DMS53 treated with DMSO at 0.1 percent for 48 hours (cell line): ENCODE measurements at regions not wholly inside any gene's neighbourhood (a gene's known extent, or its start where the extent isn't known, plus 50 kb on each side); places are given as distances from the start of the nearest gene placed in this dataset.
"Not testable (repeated sequence)": the region's sequence is repeated elsewhere in the genome, so short reads cannot be mapped to it uniquely, and the experiment has no call there.

Experiments used
- DNase-seq: peaks from one replicate; lab custom pipeline; 2025; ENCODE audit not compliant: unreplicated experiment; lab: John Stamatoyannopoulos, UW

DNA sequence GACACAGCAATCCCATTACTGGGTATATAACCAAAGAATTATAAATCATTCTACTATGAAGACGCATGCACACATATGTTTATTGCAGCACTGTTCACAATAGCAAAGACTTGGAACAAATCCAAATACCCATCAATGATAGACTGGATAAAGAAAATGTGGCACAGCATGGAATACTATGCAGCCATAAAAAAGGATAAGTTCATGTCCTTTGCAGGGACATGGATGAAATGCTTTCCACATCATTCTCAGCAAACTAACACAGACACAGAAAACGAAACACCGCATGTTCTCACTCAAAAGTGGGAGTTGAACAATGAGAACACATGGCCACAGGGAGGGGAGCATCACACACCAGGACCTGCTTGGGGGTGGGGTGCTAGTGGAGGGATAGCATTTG lies 613.0 kb downstream of the RFPL4B start:
- not testable (repeated sequence) for DNase-seq

DNA sequence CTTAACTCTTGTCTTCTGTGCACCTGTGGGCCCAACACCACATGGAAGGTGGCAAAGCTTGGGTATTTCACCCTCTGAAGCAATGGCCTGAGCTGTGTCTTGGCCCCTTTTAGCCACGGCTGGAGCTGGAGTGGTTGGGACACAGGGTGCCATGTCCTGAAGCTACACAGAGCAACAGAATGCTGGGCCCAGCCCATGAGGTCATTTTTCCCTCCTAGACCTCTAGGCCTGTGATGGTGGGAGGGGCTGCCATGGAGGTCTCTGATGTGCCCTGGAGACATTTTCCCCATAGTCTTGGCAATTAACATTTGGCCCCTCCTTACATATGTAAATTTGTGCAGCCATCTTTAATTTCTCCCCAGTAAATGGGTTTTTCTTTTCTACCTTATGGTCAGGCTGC lies 620.8 kb downstream of the RFPL4B start:
- DNase-seq = no peak

DNA sequence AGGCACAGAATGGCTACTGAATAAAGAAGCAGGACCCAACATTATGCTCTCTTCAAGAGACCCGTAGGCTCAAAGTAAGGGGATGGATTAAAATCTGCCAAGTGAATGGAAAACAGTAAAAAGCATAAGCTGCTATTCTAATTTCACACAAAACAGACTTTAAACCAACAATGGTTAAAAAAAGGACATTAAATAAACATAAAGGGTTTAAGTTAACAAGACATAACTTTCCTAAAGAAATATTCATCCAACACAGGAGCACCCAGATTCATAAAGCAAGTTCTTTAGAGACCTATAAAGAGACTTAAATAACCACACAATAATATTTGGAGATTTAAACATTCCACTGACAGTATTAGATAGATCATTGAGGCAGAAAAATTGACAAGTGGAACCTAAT lies 624.5 kb downstream of the RFPL4B start:
- DNase-seq = no peak

DNA sequence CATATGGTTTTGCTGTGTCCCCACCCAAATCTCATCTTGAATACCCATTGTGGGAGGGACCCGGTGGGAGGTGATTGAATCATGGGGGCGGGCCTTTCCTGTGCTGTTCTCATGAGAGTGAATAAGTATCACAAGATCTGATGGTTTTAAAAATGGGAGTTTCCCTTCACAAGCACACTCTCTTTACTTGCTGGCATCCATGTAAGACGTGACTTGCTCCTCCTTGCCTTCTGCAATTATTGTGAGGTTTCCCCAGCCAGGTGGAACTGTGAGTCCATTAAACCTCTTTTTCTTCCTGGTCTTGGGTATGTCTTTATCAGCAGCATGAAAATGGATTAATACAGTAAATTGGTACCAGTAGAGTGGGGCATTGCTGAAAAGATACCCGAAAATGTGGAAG lies 627.8 kb downstream of the RFPL4B start:
- DNase-seq = not testable (repeated sequence)

DNA sequence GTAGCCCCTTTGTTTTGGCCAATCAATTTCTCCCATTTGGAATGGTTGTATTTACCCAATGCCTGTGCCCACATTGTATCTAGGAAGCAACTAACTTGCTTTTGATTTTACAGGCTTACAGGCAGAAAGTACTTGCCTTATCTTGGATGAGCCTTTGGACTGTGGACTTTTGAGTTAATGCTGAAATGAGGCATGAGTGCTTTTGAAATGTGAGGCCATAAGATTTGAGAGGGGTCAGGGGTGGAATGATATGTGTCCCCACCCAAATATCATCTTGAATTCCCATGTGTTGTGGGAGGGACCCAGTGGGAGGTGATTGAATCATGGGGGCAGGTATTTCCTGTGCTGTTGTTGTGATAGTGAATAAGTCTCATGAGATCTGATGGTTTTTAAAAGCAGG lies 629.4 kb downstream of the RFPL4B start:
- DNase-seq = not testable (repeated sequence)

DNA sequence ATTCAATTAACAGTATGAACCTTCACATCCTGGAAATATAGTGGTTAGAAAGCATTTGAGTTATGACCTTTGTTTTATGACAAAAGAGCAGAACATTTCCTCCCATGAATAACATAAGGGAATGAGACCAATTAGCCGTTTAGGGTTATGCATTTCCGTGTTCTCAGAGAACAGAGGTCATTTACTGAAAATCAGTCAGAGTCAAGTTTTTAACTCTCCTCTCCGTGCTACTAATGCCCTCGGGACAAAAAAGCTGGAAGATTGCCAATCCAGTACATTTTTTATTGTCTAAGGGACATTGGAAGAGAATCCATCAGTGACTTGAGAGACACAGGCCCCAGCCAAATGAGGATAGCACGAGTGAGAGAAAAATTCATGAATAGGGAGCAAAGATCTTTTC lies 632.7 kb downstream of the RFPL4B start:
- no peak for DNase-seq

DNA sequence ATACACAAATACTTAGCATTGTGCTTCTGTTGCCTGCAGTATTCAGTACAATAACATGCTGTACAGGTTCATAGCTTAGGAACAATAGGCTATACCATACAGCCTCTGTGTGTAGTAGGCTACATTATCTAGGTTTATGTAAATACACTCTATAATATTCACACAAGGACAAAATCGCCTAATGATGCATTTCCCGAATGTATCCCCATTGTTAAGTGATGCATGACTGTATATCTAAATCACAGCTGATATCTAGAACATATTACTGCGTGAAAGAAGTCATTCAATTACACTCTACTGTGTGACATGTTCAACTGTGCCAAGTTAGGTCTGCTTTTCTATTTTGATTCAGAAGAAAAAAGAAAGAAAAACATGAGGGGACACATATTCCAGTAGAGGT lies 633.5 kb downstream of the RFPL4B start:
- DNase-seq = no peak

DNA sequence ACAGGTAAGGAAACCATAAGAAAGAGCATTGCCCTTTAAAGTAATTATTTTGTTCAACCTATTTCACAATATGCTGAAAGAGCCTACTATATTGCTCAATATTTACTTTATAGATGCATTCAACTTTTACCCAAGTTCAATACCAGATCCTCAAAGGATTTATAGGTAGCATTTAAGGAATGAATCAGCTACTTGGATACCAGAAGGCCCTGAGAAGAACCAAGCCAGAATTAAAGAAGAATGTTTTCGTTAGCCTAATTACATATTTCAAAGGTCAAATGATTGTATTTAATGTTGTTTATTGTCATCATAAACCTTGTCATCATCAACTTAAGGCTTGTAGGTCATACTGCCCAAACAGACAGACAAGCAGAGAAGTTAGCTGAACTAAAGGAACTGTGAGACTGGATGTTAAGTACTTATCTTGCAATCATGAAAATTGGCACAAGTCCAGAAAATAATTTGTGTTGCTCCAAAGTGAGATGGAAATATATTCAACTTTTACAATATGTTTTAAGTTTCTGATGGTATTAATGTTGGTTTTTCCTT lies 636.7 kb downstream of the RFPL4B start:
- DNase-seq = no peak

DNA sequence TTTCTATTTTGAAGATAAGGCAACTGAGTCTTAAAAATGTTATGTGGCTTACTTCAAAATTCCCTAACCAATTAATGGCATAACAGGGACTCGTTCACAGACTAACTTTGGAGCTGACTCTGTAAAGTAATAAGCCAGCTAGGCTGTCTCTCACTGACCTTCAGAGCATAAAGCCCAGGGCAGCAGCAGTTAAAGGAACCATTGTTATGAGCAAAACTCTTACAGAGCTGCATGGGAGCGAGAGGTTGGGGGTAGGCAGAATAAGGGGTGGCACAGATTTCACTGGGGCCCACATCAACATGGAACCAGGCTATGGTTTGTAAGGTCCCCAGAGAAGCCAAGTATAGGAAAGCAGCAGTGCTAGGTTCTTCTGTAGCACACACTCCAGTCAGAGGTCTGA lies 637.8 kb downstream of the RFPL4B start:
- DNase-seq = no peak

DNA sequence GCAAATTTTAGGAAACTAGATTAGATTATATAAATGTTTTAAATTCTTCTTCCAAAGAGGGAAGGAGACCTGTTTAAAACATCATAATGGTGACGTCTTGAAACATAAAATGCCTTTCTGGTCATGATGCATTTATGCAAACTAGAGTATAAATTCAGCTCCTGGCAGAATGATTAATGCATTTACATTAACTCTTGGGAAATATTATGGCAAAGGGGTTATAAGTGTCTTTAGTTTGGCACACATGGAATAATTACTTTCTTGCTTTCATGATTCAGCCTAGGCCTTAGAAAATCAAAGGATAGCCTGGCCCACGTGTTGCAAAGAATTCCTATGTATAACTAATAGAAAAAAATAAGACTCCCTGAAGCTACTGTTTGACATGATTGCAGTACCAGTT lies 639.2 kb downstream of the RFPL4B start:
- no peak for DNase-seq

DNA sequence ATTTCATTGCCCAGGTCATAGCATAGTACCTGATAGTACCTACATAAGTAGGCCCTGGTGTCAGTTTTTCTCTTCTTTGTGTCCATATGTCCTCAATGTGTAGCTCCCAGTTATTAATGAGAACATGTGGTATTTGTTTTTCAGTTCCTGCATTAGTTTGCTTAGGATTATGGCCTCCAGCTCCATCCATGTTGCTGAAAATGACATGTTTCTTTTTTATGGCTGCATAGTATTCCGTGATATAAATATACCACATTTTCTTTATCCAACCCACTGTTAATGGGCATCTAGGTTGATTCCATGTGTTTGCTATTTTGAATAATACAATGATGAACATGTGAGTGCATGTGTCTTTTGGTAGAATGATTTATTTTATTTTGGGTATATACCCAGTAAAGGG lies 641.6 kb downstream of the RFPL4B start:
- no peak for DNase-seq

DNA sequence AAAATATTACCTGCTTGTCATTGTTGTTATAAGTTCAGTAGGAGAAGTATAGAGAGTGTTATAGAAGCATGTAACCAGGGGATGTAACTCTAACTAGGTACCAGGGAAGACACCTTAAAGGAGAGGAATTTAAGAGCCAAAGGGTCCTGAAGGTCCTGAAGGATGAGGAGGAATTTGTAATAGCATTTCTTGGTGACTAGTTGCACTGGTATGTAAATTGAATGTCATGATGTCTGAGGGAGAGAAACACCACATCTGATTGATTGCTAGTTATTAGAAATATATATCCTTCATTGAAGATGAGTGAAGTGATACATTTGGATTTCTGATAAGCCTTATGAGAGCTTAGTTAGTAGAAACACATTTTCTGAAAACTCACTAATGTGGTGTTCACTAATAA lies 643.8 kb downstream of the RFPL4B start:
- no peak for DNase-seq

DNA sequence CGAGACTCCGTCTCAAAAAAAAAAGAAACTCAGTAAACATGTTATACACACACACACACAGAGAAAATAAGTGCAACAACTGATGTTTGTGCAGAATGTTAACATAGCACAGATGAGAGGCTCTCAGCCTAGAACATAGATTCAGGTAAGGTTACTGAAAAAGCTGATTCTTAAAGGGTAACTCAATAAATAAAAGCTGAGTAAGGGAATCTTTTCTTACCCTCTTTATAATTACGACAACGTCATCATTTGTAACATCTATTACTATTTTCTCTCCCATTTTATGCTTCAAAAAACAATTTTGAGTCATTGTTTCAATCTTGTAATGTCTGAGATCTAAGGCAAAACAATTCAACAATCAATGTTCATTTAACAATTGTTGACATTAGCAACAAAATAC lies 644.8 kb downstream of the RFPL4B start:
- DNase-seq = no peak

DNA sequence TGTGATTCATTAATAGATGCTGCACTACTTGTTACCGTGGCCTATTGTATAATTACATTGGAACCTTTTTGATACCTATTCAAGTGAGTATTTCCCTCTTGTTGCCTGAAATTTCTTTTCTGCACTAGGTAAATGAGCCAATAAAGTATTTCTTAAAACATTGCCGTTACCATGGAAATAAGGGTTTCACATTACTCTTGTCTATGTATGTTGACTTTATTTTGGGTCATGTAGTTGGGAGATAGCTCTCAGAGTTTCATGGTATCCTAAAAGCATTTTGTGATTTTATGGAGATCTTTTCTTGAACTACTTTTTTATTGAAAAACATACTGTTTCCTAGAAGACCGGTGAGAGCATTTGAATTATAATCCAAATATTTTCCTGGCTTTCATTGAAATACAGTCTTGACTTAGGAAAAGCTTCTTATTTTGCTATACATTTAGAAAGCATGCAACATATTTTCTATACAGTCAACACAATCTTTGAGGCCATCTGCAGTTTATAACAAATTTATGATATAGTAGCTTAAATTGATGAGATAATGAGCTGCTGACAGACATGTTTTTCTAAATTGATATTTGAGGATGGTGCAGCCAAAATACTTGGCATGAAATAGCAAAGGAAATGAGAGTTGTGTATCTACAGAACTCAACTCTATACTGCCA lies 650.4 kb downstream of the RFPL4B start:
- no peak for DNase-seq

DNA sequence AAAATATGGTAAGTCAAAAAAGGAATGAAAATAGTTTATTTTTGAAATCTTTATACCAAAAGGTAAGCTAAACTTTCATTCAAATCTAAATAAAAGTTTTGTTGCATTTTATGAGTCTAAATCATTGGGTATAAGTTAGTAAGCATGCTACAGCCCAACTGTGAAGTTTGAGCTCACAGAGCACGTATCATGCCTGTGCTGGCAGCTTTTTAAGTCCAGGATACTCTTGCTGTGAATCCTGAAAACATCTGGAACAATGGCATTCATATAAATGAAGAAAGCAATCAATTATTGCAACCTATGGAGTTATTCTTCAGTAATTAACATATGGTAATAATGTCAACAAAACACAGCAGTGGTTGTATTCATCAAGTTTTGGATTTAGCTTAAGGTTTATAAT lies 656.9 kb downstream of the RFPL4B start:
- no peak for DNase-seq

DNA sequence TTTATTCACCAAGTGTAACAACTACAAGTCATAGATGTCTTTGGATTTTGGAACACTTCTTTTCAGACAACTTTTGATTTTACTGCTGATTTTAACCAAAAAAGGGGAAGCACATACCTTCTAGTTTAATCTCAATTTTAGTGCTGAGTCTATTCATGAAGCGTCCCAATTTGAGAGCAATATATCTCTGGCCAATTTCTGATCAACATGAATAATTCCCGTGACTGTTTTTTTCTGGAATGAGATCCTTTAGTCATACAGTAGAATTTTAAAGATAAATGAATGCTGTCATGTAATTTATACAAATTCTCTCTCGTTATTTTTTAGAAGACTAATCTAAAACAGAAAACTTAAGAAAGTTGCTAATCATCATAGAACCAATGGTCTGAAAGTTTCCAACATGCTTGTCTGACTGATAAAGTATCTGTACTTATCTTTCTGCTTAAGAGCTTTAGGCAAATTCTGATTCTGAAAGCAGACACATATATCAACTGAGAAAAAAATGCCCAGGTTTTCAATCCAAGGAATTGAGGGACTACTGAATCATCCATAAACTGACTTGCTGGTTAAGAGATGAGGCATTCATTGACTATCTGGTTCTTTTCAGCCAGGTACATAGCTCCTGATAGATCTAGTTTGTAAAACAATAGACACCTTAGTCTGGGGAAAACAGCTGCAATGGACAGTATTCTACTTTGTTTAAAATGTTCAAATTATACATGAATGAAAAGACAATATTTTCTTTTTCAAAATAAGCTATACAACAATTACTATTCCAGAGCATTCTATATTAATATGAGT lies 657.5 kb downstream of the RFPL4B start:
- no peak for DNase-seq

DNA sequence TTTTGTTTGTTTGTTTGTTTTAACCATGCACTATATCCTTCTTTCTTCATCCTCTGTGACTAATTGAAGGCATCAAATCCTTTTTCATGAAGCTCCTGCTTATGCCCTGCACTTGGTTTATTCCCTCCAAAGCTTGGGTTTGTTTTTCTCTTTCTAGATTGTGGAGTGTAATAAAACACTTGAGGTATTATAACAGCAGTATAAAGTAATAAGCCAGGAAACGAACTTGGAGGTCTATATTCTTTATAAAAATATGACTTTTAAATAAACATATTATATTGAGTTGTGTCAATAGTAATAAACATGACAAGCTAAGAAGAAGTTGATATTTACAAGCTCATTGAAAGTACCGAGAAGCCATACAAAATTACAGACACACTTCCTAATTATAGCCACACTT lies 659.4 kb downstream of the RFPL4B start:
- DNase-seq = no peak

DNA sequence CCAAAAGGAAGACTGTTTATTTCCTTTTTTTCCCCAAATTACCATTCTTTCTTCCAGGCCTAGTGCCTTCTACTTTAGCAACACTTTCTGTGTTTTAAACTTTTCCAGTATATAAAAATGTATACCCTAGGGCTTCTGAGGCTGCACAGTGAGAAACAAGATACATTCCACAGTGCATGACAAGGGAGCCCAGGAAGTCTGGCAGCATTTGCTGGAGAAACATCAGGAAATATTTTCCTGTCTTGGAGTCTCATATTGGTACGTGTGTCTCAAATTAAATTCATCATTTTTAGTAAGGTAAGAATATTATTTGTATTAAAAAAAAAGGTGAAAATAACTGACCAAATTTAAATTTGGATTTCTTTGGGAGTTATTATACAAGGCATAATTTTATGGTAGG lies 662.6 kb downstream of the RFPL4B start:
- no peak for DNase-seq

DNA sequence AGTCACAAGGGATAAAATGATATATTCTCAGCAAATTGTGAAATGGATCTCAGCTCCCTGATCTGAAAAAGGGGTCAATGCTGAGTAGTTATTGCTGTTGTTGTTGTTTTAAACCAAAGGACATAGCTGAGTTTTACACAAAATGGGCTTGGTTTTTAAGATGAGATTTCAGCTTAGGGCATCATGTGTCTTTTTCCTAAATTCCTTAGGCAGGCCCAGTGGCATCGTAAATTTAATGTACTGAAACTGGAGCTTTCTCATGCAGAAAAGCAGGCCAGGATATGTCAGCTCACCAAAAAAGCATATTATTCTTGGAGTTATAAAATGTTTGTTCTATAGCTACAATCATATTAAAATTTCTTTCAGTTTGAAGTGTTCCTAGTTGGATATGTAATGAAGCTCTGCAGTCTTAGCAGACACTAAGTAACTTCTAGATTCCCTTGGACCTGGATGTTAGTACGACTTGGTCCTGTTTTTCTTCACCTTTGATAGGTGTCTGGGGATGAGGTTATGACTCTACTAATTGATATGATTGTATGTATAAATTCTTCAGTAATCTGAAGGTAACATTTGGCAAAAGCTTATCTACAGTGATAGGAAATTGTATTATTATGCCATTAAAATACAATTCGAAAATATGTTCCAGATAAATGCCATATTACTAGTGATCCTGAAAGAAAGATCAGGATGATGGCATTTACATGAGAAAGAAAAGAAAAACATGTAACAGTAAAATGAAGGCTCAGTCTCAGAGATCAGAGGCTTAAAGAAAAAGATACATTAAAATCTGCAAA lies 663.3 kb downstream of the RFPL4B start:
- DNase-seq = no peak

DNA sequence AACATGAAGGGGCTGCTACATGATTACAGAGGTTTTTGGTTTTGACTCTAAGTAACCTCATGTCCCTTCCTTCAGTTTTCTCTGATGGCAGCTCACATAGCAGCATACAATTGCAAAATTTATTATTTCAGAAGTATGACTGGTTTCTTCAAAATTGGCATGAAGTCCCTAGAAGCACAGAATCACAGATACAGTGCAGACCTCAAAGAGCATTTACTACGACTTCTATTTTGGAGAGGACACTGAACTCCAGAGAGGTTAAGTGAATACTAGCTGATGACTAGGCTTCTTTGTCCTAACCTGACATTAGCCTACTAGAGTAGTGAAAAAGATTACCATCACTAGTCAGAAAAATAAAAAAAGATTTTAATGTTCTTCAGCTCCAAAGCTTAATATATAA lies 664.3 kb downstream of the RFPL4B start:
- DNase-seq = no peak

DNA sequence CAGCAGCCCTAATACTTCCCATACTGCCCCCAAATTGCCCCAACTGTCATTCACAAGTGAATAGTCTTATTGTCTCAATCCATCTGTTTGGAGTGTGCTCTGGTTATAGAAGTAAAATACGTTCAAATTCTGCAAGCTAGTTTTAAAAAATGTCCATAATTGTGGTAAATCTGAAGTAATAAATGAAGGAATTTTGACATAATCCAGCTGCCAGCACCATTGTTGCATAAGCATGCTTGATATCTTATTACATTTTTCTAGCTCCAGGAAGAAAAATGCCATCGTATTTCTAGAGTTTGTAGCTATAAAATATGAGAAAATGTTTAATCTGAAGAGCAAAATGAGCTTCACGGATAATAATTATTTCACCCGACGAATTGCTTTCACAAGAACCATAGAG lies 664.7 kb downstream of the RFPL4B start:
- no peak for DNase-seq

DNA sequence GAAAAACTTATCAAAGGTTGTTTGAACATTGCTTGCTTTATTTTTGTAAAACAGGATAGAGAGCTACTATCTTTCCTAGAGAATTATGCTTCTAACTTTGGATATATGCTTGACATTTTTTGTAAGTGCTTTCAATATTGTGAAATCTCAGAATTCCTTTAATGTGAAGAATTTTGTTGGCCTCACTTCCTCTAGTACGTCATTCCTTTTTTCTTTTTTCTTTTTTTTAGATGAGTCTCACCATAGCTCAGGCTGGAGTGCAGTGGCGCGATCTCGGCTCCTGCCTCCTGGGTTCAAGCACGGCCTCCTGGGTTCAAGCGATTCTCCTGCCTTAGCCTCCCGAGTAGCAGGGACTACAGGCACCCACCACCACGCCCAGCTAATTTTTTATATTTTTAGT lies 668.1 kb downstream of the RFPL4B start:
- DNase-seq = no peak
